Inferior parietal cortex (tissue), 1 donor: ENCODE measurements at regions not wholly inside any gene's neighbourhood (a gene's known extent, or its start where the extent isn't known, plus 50 kb on each side); places are given as distances from the start of the nearest gene placed in this dataset.
"Not testable (repeated sequence)": the region's sequence is repeated elsewhere in the genome, so short reads cannot be mapped to it uniquely, and the experiment has no call there.

Source experiments
- DNase-seq: peaks from one replicate; pipeline ENCODE4 v3.0.0-alpha.2; 2016; ENCODE audit errors: extremely low spot score

- no peak for DNase-seq
Measured at GRCh38 chr2:122542236-122542635, 786.8 kb downstream of the TSN start.

- no peak for DNase-seq
Measured at GRCh38 chr2:122542646-122543045, 787.2 kb downstream of the TSN start.

DNA sequence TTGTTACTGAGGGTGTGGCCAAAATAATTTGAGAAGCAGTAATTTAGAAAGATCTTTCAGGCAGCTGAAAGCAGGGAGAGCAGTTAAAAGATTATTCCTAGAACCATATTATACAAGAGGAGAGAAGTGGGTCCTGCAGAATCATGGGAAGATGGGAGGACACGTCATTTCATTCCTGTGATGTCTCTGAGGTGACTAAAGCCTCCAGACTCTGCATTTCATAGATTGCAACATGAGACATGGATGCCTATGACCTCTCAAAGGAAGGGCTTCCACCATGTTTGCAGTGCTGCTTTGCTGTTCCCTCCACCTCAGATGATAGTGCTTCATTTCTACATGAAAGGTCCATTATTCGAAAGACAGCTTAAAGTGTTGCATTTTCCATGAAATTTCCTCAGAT lies 788.4 kb downstream of the TSN start:
- DNase-seq = no peak

GRCh38 chr2:122545821-122546220 lies 790.4 kb downstream of the TSN start:
- DNase-seq = no peak

DNA sequence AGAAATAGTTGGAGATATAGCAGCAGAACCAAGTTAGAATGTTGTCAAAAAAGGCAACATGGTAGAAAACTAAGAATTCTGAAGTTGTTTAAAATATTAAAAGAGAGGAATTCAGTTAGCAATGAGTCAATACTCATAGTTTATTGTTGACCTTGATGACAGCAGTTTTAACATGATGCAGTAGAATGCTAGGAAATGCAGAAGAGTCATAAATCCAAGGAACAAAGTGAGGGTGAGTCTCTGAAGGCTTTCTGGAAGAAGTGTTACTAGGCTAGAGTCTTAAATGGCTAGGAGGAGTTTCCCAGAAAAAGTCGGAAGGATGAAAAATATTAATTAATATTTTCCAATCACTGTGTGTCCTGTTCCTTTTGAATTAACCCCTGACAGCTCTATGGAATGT lies 807.3 kb downstream of the TSN start:
- no peak for DNase-seq

GRCh38 chr2:122563781-122564180 lies 808.3 kb downstream of the TSN start:
- DNase-seq = no peak

DNA sequence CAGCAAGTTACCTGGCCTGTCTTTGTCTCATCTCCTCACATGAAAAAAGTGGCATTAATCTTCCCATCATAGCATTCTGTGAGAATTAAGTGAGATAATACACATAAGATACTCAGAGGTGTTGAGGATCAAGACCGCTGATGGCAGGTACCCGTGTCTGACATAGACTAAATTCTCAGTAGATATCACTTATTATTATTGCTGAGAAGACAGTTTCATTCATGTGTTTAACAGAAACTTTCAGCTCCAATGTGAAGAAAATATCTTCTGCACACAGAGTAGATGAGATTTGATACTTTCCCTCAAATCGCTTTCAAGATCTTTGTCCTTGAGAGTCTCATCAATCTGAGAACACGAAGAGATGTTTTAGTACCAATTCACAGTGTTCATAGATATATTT lies 809.4 kb downstream of the TSN start:
- DNase-seq = no peak

DNA sequence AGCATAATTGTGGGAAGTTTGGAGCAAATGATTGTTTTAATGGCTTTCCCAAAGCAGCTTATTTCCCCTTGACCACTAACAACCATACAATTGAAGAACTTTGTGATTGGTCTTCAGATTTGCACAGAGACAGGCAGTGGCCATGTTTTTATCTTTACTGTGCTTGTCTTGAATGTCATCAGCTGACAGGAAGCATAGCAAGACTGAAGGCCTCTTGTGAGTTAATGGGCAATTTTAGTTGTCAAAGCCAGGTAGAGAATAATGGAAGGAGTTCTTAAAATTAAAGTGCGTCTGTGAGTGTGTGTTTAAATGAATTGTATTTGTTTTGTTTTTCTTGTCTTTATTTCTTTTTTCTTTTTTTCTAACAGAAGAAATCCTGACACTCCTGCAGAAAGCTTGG lies 809.9 kb downstream of the TSN start:
- no peak for DNase-seq

DNA sequence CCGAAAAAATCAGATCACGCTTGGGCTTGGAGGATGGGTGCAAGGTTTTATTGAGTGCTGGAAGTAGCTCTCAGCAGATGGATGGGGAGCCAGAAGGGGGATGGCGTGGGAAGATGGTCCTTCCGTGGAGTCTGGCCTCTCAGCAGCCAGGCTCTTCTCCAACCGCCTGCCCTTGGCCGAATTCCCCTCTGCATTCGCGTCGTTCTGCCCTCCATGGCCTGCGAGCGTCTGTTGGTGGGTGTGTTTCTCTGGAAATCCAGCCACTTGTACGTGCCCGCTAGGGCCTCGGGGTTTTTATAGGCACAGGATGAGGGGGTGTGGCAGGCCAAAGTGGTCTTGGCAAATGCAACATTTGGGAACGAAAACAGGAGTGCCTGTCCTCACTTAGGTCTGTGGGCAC lies 815.2 kb downstream of the TSN start:
- no peak for DNase-seq

DNA sequence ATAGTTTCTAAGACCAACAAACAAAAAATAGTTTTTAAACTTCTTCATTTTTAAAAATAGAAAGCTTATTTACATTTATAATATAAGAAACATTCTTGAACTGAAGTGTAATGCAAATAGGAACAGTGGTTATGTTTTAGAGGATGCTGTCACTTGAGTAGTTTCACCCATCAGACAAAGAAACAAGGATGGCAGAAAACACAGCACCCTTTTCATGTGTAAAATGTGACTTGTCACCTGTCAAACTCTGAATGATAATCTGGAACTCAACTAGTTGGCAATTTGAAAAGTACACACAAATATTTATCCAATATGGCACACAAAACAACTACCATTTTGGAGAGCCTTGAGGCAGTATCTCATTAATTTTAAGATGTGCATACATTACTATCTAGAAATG lies 816.0 kb downstream of the TSN start:
- not testable (repeated sequence) for DNase-seq

DNA sequence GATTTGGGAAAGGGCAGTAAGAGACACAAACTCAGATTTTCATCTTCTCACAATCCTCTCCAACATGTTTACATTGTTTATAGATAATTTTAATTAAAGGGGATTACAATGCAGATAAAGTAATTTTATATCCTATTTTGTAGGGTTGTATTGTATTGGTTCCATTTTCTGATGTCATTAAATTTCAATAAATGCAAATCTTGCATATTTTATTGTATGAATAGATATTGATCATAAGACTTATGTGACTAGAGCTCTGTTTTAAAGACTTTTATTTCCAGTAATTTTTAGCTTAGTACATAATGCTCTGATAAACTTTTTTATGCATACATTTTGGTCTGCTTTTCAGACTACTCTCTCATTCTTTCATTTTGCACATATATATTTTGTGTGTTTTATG lies 819.6 kb downstream of the TSN start:
- DNase-seq = no peak

DNA sequence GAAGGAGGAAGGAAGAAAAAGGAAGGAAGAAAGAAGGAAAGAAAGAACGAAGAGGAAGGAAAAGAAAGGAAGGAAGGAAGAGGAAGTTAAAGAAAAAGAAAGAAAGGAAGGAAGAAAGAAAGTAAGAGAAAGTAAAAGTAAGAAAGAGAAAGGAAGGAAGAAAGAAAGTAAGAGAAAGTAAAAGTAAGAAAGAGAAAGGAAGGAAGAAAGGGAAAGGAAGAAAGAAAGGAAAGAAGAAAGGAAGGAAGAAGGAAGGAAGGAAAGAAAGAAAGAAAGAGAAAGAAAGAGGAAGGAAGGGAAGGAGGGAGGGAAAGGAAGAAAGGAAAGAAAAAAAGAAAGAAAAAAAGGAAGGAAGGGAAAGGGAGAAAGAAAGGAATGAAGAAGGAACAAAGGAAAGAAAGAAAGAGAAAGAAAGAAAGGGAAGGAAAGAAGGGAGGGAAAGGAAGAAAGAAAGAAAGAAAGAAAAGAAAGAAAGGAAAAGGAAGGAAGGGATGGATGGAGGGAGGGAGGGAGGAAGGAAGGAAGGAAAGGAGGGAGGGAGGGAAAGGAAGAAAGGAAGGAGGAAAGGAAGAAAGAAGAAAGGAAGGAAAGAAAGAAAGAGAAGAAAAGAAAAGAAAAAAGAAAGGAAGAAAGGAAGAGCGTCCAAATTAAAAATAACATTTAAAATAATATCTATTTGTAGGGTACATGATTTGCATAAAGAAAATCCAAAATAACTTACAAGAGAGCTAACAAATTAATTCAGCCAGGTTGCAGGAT lies 827.9 kb downstream of the TSN start:
- DNase-seq = no peak

DNA sequence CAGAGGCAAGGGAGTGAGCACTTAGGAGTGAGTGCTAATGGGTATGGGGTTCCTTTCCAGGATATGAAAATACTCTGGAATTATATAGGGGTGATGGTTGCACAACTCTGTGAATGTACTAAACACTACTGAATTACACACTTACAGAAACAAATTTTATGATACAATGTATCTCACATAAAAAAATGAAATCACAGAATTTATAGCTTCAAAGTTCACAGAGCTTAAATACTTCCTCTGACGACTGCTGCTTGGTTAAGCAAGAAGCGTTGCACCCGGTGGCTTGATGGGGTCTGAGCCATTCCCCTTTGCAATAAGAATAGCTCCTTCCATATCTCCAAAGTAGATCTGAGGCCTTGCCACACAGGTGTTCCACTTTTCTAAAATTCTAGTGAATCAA lies 835.1 kb downstream of the TSN start:
- DNase-seq = no peak

DNA sequence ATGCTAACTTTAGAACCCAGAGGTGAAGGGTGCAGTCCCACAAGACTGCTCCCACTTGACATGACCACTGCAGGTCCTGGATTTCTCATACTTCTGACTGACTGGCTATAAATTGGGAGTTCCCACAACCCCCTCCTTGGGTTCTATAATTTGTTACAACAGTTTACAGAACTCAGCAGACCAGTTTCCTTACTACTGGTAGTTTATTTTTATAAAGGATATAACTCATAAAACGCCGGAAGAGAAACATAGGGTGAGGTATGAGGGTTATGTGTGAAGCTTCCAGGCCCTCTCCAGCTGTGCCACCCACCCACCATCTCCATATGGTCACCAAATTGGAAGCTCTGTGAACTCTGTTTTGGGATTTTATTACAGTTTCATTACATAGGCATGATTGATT lies 839.6 kb downstream of the TSN start:
- DNase-seq = no peak

GRCh38 chr2:122596598-122596997 lies 841.1 kb downstream of the TSN start:
- DNase-seq = no peak

- DNase-seq = no peak
Measured at GRCh38 chr2:122598784-122599183, 843.3 kb downstream of the TSN start.

GRCh38 chr2:122610948-122611609 lies 855.6 kb downstream of the TSN start:
- DNase-seq = no peak

DNA sequence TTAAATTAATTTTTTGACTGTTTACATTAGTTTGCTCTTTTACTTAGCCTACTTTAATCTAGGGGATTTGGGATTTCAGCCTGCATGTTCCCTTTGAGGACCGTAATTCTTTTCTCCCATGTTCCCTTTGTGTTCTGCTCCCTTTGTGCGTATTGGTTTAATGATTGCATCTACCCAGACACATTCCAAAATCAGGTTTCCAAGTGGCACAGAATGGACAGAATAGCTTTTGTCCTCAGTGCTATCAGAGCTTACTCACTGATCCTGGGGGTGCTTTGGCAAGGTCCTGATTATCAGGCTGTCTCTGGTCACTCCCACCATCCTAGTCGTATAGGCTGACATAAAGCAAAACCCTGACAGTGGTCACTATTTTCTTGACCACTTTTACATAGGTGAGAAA lies 867.5 kb downstream of the TSN start:
- DNase-seq = no peak

DNA sequence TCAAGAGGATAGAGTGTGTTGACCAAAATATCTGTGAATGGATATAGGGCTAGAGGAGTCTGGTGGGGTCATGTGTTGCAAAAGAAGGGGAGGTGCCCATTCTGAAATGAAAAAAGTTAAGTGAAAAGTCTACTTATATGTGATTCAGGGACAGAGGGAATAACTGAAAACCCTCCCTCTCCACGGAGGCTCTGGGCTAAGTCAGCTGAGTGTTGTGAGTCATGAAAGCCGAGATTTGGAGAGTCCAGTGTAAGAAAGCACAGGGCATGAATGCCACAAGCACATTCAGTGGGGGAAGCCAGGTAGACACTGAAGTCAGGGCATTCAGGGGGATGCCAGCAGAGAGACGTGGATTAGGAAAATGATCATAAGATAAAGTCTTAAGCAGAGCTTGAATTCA lies 871.9 kb downstream of the TSN start:
- no peak for DNase-seq

GRCh38 chr2:122634256-122634655 lies 878.8 kb downstream of the TSN start:
- DNase-seq = no peak

DNA sequence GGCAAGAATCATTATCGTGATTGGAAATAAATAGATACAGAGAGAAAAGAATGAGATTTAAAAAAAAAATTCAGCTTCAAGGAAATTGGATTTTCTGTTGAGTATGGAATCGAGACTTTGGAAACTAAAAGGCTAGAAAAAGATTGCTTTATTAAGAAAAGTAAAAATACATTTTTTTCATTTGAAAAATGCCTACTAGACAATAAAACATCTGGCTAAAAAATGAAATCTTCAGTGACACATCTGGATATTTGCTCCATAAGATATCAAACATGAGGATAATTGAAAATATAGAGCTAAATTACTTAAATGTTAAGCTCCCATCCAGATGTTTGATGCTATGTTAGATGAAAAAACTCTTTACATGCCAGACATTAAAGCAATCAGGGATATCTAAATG lies 879.5 kb downstream of the TSN start:
- DNase-seq = no peak

DNA sequence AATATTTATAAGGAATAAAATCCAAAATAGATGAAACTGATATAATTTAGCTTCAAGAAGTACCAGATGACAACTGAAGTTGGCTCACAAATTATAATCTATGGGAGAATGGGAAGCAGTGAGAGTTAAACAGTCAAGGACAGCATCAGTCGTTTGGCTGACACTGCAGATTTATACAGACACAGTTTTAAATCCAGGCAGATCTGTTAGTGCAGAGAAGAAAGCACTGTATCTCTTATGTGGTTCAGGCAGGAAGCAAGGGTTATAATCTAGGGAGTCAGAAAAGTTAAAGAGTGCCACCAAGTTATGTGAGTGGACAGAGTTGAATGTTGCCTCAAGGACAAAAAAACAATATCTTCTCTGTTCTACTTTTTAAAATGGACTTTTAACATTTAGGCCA lies 880.2 kb downstream of the TSN start:
- no peak for DNase-seq

- DNase-seq = no peak
Measured at GRCh38 chr2:122636097-122636496, 880.6 kb downstream of the TSN start.

DNA sequence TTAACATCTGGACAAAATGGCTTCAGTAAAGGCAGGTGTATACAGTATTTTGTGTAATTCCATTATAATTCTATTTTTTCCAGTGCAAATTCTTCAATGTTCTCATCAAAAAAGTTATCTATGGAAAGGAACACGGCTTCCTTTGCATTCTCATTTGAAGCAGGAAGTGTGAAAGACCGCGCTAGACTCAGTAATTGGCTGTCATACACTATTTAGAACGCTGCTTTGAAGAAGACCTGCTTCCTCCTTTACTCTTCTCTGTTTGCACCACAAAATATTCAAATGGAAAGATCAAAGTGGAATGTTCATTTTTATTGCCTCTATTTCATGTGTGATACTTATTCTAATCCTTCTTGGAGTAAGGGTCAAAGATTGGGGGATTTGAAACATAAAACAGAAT lies 883.7 kb downstream of the TSN start:
- no peak for DNase-seq
